ENCODE measurements at regions not wholly inside any gene's neighbourhood (a gene's known extent, or its start where the extent isn't known, plus 50 kb on each side); places are given as distances from the start of the nearest gene placed in this dataset.
A peak's percentile ranks its signal among the peaks of the same experiment; 100 is the strongest.

DNA sequence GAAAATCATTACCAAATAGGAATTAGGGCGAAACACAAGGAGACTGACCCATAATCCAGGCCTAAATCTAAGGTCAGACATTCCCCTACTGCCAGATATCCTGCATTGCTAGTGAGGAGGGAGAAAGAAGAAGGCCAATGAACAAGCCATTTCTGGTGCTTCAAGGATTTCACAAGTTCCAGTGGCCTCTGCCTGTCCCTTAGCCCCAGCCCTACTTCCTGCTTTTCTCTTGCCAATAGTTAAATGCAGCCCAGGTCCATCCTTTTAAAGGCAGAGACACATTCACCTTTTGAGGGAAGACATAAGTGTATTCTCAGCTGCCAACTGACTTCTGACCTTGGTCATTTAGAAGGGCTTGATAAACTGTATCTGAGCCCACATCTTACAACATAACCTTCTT is 135.8 kb downstream of the ZNF621 start:
- Histone ChIP-seq H3K4me3 (no peak overlapping the region), H3K36me3 (no peaks in the 10 kb centered on the region), H3K4me1 (no peaks in the 10 kb centered on the region), H3K27ac (no peak overlapping the region), H3K9me3 (no peaks in the 10 kb centered on the region), H3K27me3 (no peaks in the 10 kb centered on the region)
- peak; percentile 48 for ATAC-seq
- TF ChIP-seq CTCF (IDR thresholded peaks at IDR 0.05) = no peak
- no peak for DNase-seq
- intact Hi-C loops (cut with DNase I) = no loop called here

DNA sequence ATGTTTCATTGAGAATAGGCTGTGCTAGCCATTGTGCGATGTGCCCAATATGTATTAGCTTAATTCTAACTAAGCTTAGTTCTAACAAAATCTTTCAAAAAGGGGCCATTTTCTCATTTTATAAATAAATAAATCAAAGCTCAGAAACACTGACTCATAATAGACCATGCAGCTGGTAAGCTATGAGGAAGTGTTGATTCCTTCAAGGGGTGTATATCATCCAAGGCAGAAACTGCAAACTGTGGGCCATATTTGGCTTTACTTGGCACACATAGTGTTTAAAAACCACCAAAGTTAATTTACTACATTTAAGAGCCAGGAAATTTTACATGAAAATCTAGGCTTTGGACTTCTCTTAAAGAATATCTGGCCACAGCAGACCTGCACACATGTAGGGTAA is 136.5 kb downstream of the ZNF621 start:
- Histone ChIP-seq H3K27me3 (no peaks in the 10 kb centered on the region), H3K4me3 (no peak overlapping the region), H3K9me3 (no peaks in the 10 kb centered on the region), H3K4me1 (no peaks in the 10 kb centered on the region), H3K36me3 (no peaks in the 10 kb centered on the region), H3K27ac (no peak overlapping the region)
- no peak for TF ChIP-seq CTCF (IDR thresholded peaks at IDR 0.05)
- DNase-seq (no peak), ATAC-seq (no peak)
- intact Hi-C loops (cut with DNase I) = no loop called here

DNA sequence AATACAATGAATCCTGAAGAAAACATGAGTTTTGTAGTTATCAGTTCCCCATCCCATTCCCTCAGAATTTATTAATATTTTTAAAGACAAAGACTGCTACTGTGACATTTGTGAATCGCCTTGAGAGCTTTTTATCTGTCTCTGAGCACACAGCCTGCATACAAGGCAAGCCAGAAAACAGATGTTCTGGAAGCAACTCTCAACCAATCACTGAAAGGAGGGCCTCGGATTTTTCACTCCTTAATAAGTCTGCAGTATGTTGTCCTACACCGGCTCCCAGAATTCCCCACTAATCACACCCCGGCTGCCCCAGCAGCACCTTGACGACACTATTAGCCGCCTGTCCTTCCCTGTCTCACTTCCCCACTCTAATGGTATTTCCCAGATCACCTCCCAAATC is 138.5 kb downstream of the ZNF621 start:
- intact Hi-C loops (cut with DNase I) = no loop called here
- Histone ChIP-seq H3K4me3 (no peak overlapping the region), H3K27me3 (no peaks in the 10 kb centered on the region), H3K36me3 (no peaks in the 10 kb centered on the region), H3K4me1 (no peaks in the 10 kb centered on the region), H3K27ac (no peak overlapping the region), H3K9me3 (no peaks in the 10 kb centered on the region)
- TF ChIP-seq CTCF (IDR thresholded peaks at IDR 0.05) = no peak
- no peak for ATAC-seq
- DNase-seq = no peak

GRCh38 chr3:40669176-40669575 is 144.4 kb downstream of the ZNF621 start:
- no peak for DNase-seq
- H3K4me3 ChIP-seq = no peak overlapping the region
- H3K9me3 ChIP-seq = peaks cover 0 to 3% of the 10 kb centered on the region in 2 donors
- ATAC-seq = no peak
- no peaks in the 10 kb centered on the region for H3K4me1 ChIP-seq
- no peaks in the 10 kb centered on the region for H3K36me3 ChIP-seq
- intact Hi-C loops (cut with DNase I) = no loop called here
- no peak for TF ChIP-seq CTCF (IDR thresholded peaks at IDR 0.05)
- no peaks in the 10 kb centered on the region for H3K27me3 ChIP-seq
- no peak overlapping the region for H3K27ac ChIP-seq

DNA sequence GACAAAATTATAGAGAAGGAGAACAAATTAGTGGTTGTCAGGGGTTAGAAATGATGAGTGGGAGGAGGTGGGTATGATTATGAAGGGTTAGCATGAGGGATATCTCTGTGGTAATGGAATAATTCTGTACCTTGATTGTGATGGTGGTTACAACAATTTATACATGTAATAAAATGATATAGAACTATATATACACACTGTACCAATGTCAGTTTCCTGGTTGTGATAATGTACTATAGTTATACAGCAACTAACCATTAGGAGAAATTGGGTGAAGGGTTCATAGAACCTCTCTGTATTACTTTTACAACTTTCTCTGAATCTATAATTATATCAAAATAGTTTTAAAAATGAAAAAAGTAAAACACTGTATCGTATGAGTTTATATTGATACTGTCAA is 148.1 kb downstream of the ZNF621 start:
- no peak for TF ChIP-seq CTCF (IDR thresholded peaks at IDR 0.05)
- ATAC-seq = no peak
- Histone ChIP-seq H3K27me3 (no peaks in the 10 kb centered on the region), H3K4me3 (no peak overlapping the region), H3K36me3 (no peaks in the 10 kb centered on the region), H3K4me1 (no peaks in the 10 kb centered on the region), H3K27ac (no peak overlapping the region), H3K9me3 (peaks cover 0 to 8% of the 10 kb centered on the region in 2 donors)
- no peak for DNase-seq
- intact Hi-C loops (cut with DNase I) = no loop called here

Measured in left lung (tissue), 4 donors.